Iris pigment epithelial cell (primary cell): ENCODE measurements at regions not wholly inside any gene's neighbourhood (a gene's known extent, or its start where the extent isn't known, plus 50 kb on each side); places are given as distances from the start of the nearest gene placed in this dataset.
A peak's percentile ranks its signal among the peaks of the same experiment; 100 is the strongest.
"Not testable (repeated sequence)": the region's sequence is repeated elsewhere in the genome, so short reads cannot be mapped to it uniquely, and the experiment has no call there.

ENCODE experiments used
- DNase-seq: peaks from one replicate; pipeline ENCODE4 v3.0.0-alpha.2; 2011; ENCODE audit warnings: low read depth

DNA sequence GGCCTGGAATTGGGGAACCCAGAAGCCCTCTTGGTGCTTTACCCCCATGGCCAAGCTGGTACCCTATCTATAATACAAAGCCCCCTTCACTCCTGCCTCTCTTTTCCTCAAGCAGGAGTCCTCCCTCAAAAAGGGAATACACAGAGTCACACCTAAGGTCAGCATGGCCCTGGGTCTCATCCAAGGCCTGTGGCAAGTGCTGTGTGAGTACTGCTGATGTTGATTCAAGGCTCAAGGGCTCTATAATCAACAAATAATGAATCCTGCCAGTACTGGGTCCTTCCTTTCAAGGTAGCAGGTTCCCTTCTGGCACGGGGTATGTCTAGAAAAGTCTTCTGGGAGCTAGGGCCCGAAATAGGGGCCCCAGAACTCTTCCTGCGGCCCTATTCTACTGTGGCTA lies 187.3 kb downstream of the CYB561 start:
- DNase-seq, result no peak

DNA sequence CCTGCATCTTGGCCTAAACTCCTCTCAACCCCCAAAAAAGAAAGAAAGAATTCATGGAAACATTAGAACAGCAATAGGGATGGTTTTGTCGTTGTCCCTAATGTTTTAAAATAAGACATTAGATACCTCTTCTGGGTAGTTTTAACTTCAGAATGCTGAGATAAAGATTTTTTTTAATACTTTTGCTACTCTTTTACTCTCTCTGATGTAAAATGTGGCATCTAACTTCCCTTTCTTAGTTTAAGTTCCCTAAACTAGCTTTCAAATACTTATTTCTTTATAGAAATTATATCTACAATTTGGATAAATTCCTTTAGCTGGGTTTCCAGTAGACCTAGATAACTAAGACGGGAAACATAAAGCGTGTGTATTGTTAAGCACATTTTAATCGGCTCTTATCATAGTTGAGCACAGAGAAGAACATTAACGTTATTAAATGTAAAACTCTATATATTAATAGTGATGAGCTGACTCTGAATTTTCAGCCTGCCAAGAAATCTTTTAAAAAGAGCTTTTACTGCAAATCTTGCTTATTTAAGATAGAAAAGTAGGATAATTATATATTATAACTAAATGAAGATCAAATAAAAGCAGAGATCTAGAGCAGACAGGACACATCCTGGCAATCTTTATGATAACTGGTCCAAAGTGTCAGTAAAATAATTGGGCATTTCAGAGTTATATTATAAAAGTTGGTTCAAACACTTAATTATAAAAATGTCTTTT lies 183.2 kb downstream of the CYB561 start:
- DNase-seq, result no peak

DNA sequence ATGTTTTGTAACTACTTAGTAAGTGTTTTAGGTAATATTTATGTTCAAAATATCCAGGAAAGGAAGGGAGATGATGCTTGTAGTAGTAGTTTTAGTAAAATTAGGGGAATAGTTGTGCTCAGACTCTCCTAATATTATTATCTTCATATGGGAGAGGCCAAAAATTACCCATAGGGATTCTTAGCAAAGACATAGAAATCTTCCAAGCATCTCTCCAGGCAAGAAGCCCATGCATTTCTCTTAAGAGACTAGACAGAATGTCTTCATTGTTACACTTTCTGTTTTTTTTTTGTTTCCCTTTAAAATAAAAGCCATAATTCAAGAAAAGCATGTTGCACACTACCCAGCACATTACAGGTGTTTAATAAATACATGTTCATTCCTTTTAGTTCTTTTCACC lies 180.6 kb downstream of the CYB561 start:
- DNase-seq, result no peak

DNA sequence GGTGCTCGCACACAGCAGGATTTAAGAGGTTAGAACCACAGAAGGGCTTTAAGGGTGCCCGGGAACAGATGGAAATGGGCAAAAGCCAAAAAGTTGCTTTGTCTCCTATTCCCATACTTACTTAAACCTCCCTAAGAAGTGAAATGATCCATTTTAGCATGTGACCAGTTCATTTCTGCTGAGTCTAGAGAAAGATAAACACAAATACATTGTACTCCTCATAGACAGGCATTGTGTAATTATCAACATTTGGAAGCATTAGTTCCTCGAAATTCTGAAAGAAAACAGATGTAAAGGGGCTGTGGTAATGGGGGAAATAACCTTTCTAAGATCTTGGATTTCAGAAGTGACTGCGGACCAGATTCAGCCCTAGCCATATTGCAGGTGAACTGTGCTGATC lies 178.3 kb downstream of the CYB561 start:
- no peak for DNase-seq

DNA sequence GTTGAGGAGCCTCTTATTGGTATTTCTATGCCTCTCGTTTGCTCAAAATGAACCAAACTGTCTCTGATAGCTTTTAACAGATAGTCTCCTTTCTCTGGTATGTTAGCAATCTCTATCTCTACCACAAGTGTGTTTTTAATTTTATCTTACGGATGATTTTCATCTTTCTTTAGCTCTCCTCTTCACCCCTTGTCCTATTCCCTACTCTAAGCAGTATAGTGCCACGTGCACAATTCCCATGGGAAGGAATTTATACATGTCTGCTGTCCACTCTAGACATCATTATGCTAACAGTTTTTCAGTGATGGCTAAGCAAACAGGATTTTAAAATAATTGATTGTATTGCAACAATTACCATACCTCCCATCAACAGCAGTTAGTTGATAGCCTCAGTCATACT lies 177.3 kb downstream of the CYB561 start:
- DNase-seq, result no peak

DNA sequence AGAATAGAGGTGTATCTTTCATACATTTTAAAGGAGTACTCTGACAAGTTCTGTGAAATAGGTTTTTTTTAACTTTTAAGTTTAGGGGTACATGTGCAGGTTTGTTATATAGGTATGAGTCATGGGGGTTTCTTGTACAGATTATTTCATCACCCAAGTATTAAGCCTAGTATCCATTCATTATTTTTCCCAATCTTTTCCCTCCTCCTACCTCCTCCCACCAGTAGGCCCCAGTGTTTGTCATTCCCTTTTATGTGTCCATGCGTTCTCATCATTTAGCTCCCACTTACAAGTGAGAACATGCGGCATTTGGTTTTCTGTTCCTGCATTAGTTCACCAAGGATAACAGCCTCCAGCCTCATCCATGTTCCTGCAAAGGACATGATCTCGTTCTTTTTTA lies 175.5 kb downstream of the CYB561 start:
- DNase-seq, result no peak

DNA sequence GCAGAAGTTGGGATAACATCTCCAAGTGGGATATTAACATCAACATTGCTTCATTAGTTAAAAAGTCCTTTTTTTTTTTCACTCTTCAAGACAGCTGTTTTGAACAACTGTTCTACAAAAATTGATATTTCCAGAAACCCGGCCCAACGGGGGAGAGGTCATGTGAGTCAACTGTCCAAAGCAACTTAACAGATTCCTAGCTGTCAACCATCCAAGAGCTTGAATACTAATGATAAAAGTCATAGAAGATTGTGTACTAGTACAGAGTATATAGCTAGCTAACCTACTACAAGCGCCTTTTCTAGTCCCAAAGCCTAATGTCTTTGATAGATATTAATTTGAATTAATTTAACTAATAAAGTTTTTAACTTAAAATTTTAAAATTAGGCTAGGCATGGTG lies 172.0 kb downstream of the CYB561 start:
- DNase-seq, result peak; percentile 80

DNA sequence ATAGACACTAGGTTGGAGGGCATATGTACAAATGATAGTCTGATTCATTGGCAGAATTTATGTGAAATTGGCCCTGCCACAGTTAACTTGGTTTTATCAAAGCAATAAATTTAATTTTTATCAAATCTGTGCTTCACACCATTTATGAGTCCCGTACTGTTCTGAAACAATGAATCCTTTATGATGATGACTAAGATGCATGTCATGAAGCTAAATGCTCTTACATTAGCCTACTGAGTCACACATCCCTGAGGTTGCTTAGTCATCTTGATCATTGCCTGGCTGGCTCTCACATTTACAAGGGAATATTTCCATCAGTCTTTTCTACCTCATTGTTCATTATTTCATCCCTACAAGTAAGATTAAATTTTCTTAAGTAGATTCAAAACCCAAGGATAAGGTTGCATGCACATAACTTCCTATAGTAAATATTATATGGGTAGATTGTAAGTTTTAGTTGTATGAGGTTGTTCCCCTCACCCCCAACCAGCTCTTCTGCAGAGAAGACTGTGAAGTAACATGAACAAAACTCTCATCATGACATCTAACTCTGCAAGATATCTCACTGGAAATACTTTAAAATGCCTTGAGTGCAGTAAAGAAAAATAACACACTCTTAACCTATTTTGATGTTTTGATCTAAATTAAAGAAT lies 170.7 kb downstream of the CYB561 start:
- peak; percentile 97 for DNase-seq

DNA sequence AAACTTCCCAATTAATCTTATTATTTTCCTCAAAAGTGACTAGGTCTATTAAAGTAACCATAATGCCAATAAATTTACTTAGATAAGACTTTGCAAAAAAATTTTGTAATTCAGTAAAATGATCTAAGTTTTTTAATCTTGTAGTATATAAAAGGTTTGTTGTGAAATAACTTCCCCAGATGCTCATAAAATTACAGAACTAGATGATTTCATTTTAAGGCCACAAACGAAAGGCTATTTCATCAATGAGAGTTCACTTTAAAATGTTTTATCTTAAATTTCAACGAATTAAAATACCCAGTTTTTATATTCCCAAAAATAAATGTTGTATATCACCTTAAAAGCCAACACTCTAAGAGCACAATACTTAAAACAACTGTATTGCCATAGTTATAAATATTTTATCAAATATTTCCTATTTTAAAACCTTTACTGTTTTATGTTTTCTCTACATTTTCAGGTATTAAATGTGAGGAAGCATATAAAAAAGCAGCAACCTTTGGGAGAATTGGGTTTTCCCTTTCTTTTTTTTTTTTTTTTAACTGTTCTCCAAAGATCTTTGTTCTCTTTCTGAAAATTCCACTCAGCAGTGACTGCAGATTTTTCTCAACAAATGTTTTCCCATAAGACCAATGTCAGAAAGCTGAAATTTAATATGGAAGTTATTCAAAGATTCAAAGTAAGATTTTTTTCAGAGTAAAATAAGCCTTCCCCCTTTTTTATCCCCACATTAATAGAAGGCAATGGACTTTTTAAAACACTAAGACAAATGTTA lies 169.9 kb downstream of the CYB561 start:
- DNase-seq, result no peak

DNA sequence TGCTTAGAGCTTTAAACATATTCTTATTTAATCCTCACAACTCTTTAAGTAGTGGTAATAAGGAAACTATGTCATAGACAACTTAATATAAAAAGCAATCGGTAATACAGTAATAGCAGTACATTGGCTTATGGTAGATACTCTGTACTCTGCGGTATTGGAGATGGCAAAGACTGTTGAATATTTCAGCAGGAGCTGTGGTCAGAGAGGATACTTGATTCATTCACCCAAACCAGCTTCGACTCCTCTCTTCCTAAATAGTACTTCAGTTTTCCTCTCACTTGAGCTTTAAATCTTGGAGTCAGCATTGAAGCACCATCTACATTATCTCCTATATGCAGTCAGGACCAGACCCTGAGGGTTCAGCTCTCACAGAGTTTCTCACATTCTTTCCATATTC lies 169.3 kb downstream of the CYB561 start:
- no peak for DNase-seq

DNA sequence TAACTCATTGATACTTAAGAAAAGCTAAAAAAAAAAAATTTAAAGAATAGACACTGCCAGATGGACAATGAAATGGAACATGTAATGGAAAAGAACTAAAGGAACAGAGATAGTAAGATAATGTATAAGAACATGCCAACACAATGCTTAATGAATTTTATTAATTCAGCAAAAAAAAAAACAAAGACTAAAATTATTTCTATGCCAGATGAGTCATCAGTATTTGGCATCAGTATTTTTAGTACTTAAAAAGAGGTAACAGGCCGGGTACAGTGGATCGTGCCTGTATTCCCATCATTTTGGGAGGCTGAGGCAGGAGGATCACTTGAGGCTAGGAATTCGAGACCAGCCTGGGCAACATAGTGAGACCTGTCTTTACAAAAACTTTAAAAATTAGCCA lies 168.5 kb downstream of the CYB561 start:
- DNase-seq, result no peak

DNA sequence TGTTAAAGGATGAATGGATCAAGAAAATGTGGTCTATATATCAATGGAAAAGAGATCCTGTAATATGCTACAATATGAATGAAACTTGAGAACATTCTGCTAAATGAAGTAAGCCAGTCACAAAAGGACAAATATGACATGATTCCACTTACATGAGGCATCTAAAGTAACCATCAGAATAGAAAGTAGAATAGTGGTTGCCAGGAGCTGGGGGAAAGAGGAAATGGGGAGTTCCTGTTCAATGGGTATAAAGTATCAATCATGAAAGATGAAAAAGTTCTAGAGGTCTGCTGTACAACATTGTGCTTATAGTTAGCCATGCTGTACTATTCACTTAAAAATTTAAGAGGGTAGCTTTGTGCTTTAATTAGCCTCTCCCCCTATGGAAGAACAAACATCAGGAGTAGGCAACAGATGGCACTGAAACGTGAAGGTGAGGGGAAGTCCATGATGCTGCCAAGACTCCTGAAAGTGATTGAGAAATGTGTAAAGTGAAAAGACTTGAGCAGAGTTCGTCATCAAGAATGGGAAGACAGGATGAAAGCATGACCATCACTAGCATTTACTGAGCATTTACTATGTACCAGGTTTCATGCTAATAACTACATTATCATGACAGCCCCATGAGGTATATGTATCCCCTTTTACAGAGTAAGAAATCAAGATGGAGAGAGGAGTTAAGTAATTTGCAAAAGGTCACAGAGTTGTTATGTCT lies 167.2 kb downstream of the CYB561 start:
- DNase-seq, result no peak

DNA sequence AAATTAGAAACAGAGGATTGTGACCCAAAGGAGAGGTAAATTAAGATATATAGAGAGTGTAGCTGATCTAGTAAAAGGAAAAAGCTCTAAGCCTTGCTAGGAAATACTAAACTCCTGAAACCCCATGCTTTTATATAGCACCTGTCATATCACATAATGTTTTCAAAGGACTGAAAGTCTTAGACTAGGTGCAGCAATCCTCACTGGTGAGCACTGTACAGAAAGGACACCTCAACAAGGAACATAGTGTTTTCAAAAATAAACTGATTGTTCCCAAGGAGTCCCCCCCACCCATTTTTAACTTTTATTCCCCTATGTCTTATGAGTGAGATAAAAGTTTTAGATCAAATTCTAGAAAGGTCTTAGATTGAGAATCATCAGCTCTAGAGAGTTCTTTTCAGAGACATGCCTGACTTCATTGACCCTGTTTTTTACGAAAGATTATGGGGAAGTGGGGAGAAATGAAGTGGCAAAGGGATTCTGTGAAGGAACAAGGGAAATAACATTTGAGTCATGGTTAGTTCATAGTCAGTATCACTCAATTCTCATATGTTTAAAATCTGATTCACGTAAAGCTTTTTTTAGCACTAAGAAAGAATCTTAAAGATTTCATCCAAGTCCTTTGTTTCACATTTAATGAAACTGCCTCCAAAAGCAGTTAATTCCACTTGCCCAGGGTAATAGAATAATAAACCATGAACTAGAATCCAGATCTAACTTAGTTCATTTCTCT lies 166.4 kb downstream of the CYB561 start:
- peak; percentile 80 for DNase-seq

DNA sequence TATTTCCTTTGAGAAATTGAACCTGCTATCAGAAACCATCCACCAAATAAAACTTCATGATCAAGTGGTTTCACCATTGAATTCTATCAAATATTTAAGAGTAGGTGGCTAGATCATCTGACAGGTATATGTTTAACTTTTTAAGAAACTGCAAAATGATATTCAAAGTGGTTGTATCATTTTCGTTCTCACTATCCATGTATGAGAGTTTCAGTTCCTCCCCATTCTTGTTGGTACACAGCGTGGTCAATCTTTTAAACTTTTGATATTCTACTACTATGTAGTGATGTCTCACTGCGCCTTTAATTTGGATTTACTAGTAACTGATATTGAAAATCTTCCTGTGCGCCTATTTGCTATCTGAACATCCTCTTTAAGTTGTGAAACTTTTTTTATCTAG lies 163.7 kb downstream of the CYB561 start:
- no peak for DNase-seq

DNA sequence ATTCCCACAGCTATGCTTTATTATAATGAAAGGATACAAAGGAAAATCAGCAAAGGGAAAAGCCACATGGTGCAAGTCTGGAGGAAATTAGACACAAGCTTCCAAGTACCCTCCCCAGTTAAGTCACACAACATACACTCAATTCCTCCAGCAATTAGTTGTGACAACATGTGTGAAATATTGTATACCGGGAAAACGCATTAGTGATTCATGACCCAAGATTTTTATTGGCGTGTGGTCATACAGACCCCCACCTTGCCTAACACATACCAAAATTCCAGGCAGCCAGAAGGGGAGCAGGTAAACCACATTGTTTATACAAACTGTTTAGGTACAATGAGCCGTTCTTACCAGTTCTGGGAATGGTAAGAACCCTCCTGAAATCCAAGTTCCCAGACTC lies 160.6 kb downstream of the CYB561 start:
- DNase-seq, result no peak

DNA sequence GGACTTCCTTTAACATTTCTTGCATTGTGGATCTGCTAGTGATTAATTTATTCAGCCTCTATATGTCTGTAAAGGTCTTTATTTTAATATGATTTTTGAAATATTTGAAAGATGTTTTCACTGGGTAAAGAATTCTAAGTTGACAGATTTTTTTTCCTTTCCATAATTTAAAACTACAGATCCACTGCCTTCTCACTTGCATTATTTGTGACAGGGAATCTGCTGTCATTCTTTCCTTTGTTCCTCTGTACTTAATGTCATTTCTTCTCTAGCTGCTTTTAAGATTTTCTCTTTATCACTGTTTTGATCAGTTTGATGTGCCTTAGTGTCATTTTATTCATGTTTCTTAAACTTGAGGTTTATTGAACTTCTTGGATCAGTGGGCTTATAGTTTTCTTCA lies 159.9 kb downstream of the CYB561 start:
- DNase-seq, result no peak

DNA sequence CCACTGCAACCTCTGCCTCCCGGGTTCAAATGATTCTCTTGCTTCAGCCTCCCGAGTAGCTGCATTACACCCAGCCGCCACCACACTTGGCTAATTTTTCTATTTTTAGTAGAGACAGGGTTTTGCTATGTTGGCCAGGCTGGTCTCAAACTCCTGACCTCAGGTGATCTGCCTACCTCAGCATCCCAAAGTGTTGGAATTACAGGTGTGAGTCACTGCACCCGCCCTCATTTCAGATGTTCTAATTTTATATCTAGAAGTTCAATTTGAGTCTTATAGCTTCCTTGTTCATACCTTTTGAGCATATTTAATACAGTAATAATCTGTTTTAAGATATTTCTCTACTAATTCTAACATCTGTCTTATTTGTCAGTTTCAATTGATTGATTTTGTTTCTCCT lies 159.1 kb downstream of the CYB561 start:
- not testable (repeated sequence) for DNase-seq

DNA sequence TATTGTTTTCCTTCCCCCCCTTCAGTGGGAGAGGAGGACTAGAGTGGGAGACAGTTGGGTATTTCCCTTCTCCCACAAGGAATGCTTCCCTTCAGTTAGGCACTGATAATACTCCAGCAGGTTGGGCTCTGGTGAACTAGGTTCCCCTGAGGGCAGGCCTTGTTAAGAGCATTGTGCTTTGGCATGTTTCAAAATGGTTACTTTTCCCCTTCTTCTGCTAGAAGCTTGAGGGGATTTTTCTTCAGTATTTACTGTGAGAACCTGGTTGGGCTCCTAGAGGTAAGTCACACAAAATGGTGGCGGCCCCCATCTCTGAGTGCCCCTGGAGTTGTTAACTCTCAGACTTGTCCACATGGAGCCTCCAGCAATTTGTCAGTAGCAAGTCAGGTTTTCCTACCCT lies 156.2 kb downstream of the CYB561 start:
- no peak for DNase-seq

DNA sequence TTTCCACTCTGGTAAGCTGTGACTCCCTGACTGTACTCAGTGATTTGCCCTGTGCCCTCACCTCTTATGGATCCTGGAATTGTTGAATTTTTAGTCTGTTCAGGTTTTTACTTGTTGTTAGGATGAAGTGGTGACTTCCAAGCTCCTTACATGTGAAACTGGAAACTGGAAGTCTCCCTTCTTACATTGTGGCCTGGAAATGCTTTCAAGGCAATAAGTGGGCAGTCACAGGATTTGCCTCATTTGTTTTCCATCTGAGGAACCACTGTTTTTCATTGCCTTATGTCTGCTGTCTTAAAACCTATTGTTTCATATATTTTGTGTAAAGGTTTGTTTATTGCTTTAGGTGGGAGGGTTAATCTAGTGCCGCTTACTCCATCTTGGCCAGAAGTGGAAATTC lies 155.8 kb downstream of the CYB561 start:
- DNase-seq, result no peak

DNA sequence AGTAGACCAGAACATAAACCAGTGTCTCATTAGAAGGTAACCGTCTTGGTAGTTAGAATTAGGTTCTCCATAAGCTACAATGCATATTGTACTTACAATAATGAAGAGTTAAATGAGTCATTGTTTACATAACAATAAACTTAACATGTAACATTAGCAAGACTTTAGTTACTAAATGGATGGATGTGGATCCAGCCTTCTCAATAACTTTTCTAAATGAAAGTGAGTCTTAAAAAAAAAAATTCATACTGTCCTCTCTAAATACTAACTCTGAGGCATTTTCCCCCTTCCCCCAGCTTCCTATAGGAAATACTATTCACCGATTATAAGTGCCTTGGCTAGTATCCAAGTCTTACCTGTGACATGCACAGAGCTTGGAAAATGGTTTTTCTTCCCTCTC lies 155.3 kb downstream of the CYB561 start:
- no peak for DNase-seq

DNA sequence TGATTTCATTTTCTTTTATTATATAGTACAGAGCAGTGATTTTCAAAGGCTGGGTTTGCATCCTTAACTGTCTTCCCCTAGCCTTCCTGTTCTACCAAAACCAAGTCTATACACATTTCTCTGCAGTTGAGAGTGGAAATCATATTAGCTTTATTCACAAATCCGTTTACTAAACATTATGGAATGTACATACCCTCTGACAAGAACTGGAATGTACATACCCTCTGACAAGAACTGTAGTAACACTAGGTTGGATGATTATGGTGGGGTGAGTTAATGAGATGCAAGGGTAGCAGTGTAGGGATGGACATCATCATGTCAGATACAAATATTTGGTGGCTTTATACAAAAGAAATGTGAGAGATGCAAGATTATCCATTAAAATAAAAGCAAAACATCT lies 154.8 kb downstream of the CYB561 start:
- no peak for DNase-seq

DNA sequence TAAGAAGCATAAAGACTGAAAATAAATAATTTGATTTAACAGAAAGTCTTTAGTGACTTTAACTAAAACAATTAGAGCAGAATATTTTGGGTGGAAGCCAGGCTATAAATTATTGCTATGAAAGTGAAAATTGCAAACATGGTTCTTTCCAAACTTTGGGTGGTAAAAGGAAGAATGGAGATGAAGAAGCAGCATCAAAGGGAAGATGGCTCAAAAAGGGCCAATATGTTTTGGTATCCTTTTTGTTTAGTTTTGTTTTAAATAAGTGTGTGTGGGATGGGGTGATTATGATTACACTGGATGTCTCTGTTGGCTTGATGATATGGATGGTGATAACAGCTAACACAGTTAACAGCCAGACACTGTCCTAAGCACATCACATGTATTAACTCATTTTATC lies 153.7 kb downstream of the CYB561 start:
- no peak for DNase-seq
